GM19395 (cell line): ENCODE measurements at regions not wholly inside any gene's neighbourhood (a gene's known extent, or its start where the extent isn't known, plus 50 kb on each side); places are given as distances from the start of the nearest gene placed in this dataset.

Experiments used
- ATAC-seq: cut with Tn5 transposase; IDR thresholded peaks from one replicate; pipeline ENCODE4 v1.9.1; 2021; ENCODE audit warnings: mild to moderate bottlenecking, moderate library complexity; ENCODE audit not compliant: unreplicated experiment

DNA sequence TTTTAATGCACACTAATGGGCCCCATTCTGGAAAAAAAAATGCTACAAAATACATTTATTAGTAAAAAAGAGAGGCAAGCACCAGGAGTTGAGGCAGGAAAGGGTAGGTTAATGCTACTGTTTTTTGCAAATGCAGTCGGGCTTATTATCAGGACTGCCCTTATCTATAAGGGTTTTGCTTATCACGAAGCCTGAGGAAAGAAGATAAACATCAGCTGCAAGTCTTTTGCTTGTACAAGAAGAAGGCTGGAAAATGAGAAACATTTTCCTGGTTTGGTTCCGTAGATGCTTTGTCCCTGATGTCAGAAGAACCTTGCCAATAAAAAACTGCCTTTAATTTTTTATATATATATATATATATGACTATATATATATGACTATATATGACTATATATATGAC, 189.3 kb upstream of the VGLL2 start:
- ATAC-seq = no peak

DNA sequence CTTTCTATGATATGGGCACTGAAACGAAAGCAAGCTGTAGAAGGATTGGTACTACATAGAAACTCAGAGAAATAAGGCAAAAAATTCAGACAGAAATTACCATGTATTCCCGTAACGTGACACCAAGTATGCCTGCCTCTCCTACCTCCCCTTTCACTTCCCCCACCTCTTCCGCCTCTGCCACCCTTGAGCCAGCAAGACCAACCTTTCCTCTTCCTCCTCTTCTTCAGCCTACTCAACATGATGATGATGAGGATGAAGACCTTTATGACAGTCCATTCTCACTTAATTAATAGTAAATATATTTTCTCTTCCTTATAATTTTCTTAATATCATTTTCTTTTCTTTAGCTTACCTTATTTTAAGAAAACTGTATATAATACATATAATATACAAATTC, 188.1 kb upstream of the VGLL2 start:
- no peak for ATAC-seq

DNA sequence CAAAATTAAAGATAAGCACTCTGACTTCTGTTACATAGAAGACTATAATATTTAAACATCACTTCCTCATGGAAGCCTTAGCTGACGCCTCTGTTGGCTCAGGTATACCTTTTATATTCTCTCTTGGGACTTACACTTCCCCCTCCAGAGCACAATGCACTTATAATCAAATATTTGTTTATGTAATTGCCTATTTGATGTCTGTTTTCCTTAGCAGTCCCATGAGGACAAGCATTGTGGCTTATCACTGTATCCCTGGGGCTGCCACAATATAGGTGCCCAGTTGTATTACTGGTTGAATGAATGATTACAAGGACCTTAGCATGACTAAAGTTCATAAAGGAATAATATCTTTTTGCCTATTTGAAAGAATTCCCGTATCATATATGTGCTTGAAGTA, 186.7 kb upstream of the VGLL2 start:
- no peak for ATAC-seq

- ATAC-seq = no peak
These were observed 185.4 kb upstream of the VGLL2 start for GRCh38 chr6:117079951-117080350.

DNA sequence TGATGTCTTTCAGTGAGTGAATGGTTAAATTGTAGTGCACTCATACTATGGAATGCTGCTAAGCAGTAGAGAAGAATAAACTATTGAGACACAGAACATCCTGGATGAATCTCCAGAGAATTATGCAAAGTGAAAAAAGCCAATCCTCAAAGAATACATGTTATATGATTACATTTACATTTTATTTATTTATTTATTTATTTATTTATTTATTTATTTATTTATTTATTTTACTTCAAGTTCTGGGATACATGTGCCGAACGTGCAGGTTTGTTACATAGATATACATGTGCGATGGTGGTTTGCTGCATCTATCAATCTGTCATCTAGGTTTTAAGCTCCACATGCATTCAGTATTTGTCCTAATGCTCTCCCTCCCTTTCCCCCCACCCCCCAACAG, 175.8 kb upstream of the VGLL2 start:
- ATAC-seq = no peak

- ATAC-seq = no peak
These were observed 155.2 kb upstream of the VGLL2 start for GRCh38 chr6:117110146-117110545.

GRCh38 chr6:117110737-117111136, 154.6 kb upstream of the VGLL2 start:
- no peak for ATAC-seq

DNA sequence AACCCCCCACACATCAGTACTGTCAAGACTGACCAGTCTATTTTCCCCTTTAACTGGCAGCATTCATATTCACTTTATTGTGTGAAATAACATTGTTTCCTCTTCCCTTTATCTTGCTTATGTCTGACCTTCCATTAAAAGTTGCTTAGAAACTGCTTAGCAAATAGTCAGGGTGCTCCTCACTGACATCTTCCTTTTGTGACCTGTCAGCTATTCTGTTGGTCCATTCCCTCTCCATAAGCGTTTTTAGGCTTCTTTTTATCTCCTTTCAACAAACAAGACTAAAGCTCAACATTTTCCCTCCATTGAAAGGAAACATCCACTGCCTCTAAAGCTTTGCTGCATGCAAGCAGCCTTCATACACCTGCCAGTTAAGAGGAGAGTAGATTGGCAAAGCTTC, 147.7 kb upstream of the VGLL2 start:
- ATAC-seq = no peak

DNA sequence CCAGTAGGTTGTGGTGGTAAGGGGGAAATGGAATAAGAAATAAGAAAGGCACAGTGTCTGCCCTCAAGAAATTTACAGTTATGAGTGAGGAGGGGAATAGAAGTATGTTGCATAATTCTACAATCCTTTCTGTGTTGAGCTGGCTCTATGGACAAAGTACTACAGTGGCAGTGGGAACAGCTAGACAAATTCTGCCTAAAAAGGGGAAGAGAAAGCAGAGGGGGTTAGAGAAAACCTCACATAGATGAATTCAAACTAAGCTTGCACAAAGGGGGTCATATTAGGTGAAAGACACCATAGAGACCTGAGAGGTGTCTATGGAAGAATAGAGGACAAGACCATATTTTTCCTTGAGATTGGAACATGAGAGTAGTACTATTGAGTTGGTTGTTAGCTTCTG, 146.9 kb upstream of the VGLL2 start:
- no peak for ATAC-seq

DNA sequence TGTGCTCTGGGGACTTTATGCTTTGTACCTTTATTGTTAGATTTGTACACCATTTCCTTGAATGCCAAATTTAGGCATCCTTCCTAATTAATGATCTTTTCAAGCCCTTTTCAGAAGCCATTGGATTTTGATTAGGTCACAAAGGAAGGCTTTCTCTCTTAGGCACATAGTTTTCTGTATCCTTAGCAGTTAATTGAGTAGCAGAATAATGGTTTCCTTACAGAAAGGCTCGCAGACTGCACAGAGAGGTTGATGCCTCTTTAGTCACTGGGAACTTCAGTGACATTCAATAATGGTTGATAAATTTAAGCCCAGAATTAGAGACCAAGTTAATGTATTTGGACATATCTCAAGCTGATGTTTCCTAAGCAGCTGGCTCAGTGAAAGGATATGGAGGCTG, 139.1 kb upstream of the VGLL2 start:
- no peak for ATAC-seq

- no peak for ATAC-seq
These were observed 137.3 kb upstream of the VGLL2 start for GRCh38 chr6:117128052-117128451.

- ATAC-seq = no peak
These were observed 135.2 kb upstream of the VGLL2 start for GRCh38 chr6:117130125-117130524.

GRCh38 chr6:117136702-117137101, 128.7 kb upstream of the VGLL2 start:
- ATAC-seq = no peak

DNA sequence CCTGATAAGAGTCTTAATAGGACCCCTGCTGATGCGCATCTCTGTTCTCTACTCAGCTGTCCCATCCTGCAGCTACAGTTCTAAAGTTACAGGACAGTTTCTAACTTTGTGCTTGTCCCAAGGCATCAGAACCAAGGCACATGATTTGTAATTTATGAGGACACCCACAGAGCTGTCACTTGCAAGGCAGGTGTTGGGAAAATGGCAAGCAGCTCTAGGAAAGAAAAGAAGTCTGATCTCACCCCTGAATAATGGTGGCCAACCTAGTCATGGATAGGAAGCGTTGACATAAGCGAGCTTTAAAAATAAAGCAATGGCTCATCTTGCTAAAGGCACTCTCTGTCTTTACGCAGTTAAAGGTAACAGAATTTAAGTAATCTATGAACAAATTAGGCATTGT, 127.6 kb upstream of the VGLL2 start:
- no peak for ATAC-seq

DNA sequence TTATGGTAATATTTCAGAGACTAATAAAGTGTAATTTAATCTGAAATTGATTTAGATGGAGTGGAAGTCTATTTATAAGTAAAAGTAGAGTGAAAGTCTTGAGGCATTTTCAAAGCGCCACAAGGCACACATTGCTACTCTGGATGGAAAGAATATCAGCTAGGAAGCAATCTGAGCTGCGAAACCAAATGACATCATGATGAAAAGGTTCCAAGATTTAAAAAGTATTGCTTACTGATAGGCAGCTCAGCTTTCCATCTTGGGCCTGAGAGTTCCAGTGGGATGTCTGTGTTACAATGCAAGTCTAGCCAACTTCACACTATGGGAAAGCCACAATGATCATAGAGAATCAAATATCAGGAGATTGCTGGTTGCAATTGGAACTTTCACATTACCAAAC, 126.9 kb upstream of the VGLL2 start:
- ATAC-seq = no peak

DNA sequence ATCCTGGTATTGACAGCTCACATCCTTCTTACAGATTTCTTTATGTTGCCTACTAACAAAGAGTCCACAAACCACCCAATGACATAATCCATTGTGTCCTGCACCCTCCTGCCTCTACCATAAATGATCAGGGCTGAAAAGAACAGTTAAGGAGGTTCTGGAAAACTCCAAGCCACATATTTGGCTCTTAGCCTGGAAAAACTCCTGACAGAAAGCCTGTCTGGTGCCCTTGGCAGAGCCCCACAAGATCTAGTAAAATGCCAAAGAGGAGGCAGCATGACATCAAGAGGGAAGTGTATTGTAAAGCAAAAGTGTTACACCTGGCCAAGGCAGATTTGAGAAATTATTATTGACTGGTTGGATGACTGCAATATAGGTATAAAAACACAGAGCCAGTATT, 126.4 kb upstream of the VGLL2 start:
- no peak for ATAC-seq

DNA sequence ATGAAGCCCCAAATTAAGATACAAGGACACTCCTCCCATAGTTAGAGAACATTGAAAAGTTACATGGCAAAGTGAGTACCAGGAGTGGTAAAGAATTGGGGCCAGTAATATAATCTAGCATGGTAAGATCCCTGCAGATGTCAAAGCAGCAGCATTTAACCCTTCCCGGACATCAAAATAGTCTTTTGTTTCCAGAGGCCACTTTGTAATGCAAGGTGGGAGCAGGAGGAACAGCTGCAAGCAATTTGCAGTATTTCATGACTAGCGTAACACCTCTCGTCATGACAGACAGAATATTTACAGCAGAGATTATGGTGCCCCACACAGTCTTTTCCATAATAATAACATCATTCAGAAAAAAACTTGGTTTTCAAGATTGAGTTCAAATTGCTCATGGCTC, 123.2 kb upstream of the VGLL2 start:
- ATAC-seq = no peak

DNA sequence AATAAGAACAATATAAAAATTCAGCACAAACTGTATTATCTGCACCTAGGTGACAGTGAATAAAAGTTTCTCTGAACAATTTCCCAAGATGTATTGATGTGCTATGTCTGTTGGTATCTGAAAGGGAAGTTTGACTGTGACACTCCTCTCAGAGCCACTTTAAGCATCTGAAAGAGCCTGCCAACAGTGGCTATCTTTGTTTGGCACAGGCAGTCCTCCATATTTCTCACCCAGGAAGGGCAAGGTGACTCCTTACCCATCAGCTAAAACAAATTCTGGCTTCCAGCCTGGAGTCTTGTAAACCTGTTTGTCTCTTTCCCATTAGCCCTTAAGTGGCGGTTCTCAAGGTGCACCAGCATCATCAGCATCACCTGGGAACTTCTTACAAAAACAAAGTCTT, 122.4 kb upstream of the VGLL2 start:
- ATAC-seq = no peak

GRCh38 chr6:117143647-117144046, 121.7 kb upstream of the VGLL2 start:
- ATAC-seq = no peak

DNA sequence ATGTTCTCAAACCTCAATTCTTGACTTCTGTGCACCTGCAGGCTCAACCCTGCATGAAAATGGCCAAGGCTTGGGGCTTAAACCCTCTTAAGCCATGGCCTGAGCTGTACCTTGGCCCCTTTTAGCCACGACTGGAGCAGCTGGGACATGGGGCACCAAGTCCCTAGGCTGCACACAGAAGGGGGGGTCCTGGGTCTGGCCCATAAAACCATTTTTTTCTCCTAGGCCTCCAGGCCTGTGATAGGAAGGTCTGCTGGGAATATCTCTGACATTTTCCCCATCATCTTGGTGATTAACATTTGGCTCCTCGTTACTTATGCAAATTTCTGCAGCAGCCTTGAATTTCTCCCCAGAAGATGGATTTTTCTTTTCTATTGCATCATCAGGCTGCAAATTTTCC, 119.4 kb upstream of the VGLL2 start:
- no peak for ATAC-seq

GRCh38 chr6:117149324-117149723, 116.0 kb upstream of the VGLL2 start:
- no peak for ATAC-seq

GRCh38 chr6:117156741-117157140, 108.6 kb upstream of the VGLL2 start:
- ATAC-seq = no peak

- ATAC-seq = no peak
These were observed 107.9 kb upstream of the VGLL2 start for GRCh38 chr6:117157448-117157847.

- no peak for ATAC-seq
These were observed 99.4 kb upstream of the VGLL2 start for GRCh38 chr6:117165911-117166499.
